ENCODE measurements at regions not wholly inside any gene's neighbourhood (a gene's known extent, or its start where the extent isn't known, plus 50 kb on each side); places are given as distances from the start of the nearest gene placed in this dataset.

DNA sequence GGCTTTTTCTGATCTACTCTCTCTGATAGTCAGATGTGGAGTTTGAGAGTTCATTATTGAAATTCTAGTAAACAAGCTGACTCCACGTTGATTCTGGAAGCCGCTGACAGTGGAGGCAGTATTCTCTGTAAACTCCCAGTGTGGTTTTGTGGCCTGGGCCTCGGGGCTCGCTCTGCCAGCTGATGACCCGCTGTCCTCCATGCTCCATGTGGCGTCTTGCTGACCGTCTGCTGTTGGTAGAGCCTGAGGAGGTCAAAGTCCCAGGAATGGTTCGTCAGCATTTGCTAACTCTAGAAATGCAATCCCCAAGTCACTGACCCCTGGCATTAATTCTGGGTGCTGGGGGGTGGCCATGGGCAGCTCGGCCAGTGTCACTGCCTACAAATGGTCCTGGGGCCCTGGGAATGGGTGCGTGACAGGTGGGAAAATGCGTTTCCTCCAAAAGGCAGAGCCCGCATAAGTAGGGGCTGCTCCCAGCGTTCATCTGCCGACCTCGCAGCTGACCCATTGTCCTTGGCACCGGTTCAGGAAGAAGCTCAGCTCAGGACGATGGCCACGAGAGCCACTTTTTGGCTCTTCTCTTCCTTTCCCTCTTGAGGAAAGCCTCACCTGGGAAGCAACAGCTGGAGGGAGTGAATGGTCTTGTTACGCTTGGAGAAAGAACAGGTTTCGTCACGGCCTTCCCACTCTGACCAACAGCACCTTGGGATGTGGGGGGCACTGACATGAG, 55.1 kb downstream of the MRPL36 start:
- TF ChIP-seq, protein P1, sequence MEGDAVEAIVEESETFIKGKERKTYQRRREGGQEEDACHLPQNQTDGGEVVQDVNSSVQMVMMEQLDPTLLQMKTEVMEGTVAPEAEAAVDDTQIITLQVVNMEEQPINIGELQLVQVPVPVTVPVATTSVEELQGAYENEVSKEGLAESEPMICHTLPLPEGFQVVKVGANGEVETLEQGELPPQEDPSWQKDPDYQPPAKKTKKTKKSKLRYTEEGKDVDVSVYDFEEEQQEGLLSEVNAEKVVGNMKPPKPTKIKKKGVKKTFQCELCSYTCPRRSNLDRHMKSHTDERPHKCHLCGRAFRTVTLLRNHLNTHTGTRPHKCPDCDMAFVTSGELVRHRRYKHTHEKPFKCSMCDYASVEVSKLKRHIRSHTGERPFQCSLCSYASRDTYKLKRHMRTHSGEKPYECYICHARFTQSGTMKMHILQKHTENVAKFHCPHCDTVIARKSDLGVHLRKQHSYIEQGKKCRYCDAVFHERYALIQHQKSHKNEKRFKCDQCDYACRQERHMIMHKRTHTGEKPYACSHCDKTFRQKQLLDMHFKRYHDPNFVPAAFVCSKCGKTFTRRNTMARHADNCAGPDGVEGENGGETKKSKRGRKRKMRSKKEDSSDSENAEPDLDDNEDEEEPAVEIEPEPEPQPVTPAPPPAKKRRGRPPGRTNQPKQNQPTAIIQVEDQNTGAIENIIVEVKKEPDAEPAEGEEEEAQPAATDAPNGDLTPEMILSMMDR (IDR thresholded peaks at IDR 0.05): no peak
- TF ChIP-seq EZH2 (IDR thresholded peaks at IDR 0.05; ENCODE audit: borderline replicate concordance, insufficient read depth, low read depth, low read length, poor library complexity, severe bottlenecking): no peak
